ENCODE measurements at regions not wholly inside any gene's neighbourhood (a gene's known extent, or its start where the extent isn't known, plus 50 kb on each side); places are given as distances from the start of the nearest gene placed in this dataset.
A peak's percentile ranks its signal among the peaks of the same experiment; 100 is the strongest.

GRCh38 chr2:145159676-145160075 is 639.8 kb upstream of the ZEB2 start:
- Histone ChIP-seq H3K79me1 (replicated peaks; ENCODE audit: low read length, poor library complexity, severe bottlenecking) (no peaks in the 10 kb centered on the region), H3K27ac (ENCODE audit: low read length, poor library complexity, severe bottlenecking) (no peak overlapping the region), H3K18ac (ENCODE audit: low read depth in 1 of 2, low read length in 2 of 2) (peak overlapping the region; percentile 45 to 75), H3K4me3 (ENCODE audit: insufficient read depth in 1 of 2, low read depth in 1 of 2, low read length in 2 of 2) (no peak overlapping the region), H4K8ac (ENCODE audit: low read length) (no peak overlapping the region), H3K14ac (ENCODE audit: low read length in 2 of 2) (no peak overlapping the region), H2BK12ac (ENCODE audit: low read length in 2 of 2) (peak overlapping the region in 1 of 2 experiments; percentile 86), H2BK120ac (ENCODE audit: low read depth, low read length) (no peak overlapping the region), H3K36me3 (ENCODE audit: control insufficient read depth in 1 of 2, insufficient read depth in 2 of 2, low read depth in 1 of 2, low read length in 2 of 2) (no peaks in the 10 kb centered on the region), H3K4me2 (ENCODE audit: low read length, poor library complexity, severe bottlenecking) (no peak overlapping the region), H3K4me1 (ENCODE audit: control insufficient read depth, insufficient read depth, low read depth, low read length) (peaks cover 4% of the 10 kb centered on the region), H3K23ac (ENCODE audit: low read length in 2 of 2) (no peak overlapping the region), H2AFZ (ENCODE audit: low read depth, low read length) (no peak overlapping the region), H2AK5ac (ENCODE audit: low read length, severe bottlenecking) (no peak overlapping the region), H2BK15ac (ENCODE audit: low read depth, poor library complexity, severe bottlenecking) (no peak overlapping the region), H3K4ac (ENCODE audit: low read depth in 1 of 2, low read length in 2 of 2) (peak overlapping the region in 1 of 2 experiments; percentile 89), H3K9ac (ENCODE audit: low read length) (no peak overlapping the region), H2BK5ac (ENCODE audit: low read depth, low read length, poor library complexity, severe bottlenecking) (no peak overlapping the region), H4K91ac (ENCODE audit: low read length) (no peak overlapping the region), H3K27me3 (ENCODE audit: control insufficient read depth in 1 of 2, insufficient read depth in 1 of 2, low read length in 2 of 2) (no peaks in the 10 kb centered on the region), H3K9me3 (ENCODE audit: control insufficient read depth, low read length) (no peaks in the 10 kb centered on the region)
- 55% methylated on average over 2 of the region's 2 CpGs for WGBS
- DNase-seq, result peak; percentile 26

GRCh38 chr2:145157741-145158591 is 638.0 kb upstream of the ZEB2 start:
- 0% methylated on average over 2 of the region's 3 CpGs for WGBS

GRCh38 chr2:145157036-145157675 is 637.2 kb upstream of the ZEB2 start:
- Histone ChIP-seq H3K36me3 (ENCODE audit: control insufficient read depth in 1 of 2, insufficient read depth in 2 of 2, low read depth in 1 of 2, low read length in 2 of 2) (no peaks in the 10 kb centered on the region), H2BK15ac (ENCODE audit: low read depth, poor library complexity, severe bottlenecking) (no peak overlapping the region), H2BK12ac (ENCODE audit: low read length in 2 of 2) (no peak overlapping the region), H2AFZ (ENCODE audit: low read depth, low read length) (no peak overlapping the region), H3K9ac (ENCODE audit: low read length) (peak overlapping the region; percentile 31), H2BK120ac (ENCODE audit: low read depth, low read length) (no peak overlapping the region), H4K91ac (ENCODE audit: low read length) (no peak overlapping the region), H3K4ac (ENCODE audit: low read depth in 1 of 2, low read length in 2 of 2) (no peak overlapping the region), H3K4me3 (ENCODE audit: insufficient read depth in 1 of 2, low read depth in 1 of 2, low read length in 2 of 2) (no peak overlapping the region), H3K23ac (ENCODE audit: low read length in 2 of 2) (no peak overlapping the region), H3K4me2 (ENCODE audit: low read length, poor library complexity, severe bottlenecking) (no peak overlapping the region), H3K27me3 (ENCODE audit: control insufficient read depth in 1 of 2, insufficient read depth in 1 of 2, low read length in 2 of 2) (no peaks in the 10 kb centered on the region), H3K27ac (ENCODE audit: low read length, poor library complexity, severe bottlenecking) (no peak overlapping the region), H3K9me3 (ENCODE audit: control insufficient read depth, low read length) (no peaks in the 10 kb centered on the region), H2AK5ac (ENCODE audit: low read length, severe bottlenecking) (no peak overlapping the region), H2BK5ac (ENCODE audit: low read depth, low read length, poor library complexity, severe bottlenecking) (no peak overlapping the region), H3K79me1 (replicated peaks; ENCODE audit: low read length, poor library complexity, severe bottlenecking) (no peaks in the 10 kb centered on the region), H3K4me1 (ENCODE audit: control insufficient read depth, insufficient read depth, low read depth, low read length) (peaks cover 4% of the 10 kb centered on the region), H3K18ac (ENCODE audit: low read depth in 1 of 2, low read length in 2 of 2) (no peak overlapping the region), H4K8ac (ENCODE audit: low read length) (no peak overlapping the region), H3K14ac (ENCODE audit: low read length in 2 of 2) (no peak overlapping the region)
- no peak for DNase-seq

More at GRCh38 chr2:145157741-145158591, 638.0 kb upstream of the ZEB2 start:
- no peak overlapping the region for H2BK15ac ChIP-seq (ENCODE audit: low read depth, poor library complexity, severe bottlenecking)
- H2AFZ ChIP-seq (ENCODE audit: low read depth, low read length), result no peak overlapping the region
- H2AK5ac ChIP-seq (ENCODE audit: low read length, severe bottlenecking), result no peak overlapping the region
- peak overlapping the region in 1 of 2 experiments; percentile 89 for H3K18ac ChIP-seq (ENCODE audit: low read depth in 1 of 2, low read length in 2 of 2)
- no peak overlapping the region for H4K91ac ChIP-seq (ENCODE audit: low read length)
- H3K4ac ChIP-seq (ENCODE audit: low read depth in 1 of 2, low read length in 2 of 2), result no peak overlapping the region
- H3K79me1 ChIP-seq (replicated peaks; ENCODE audit: low read length, poor library complexity, severe bottlenecking), result no peaks in the 10 kb centered on the region
- H3K14ac ChIP-seq (ENCODE audit: low read length in 2 of 2), result no peak overlapping the region
- peak; percentile 96 for DNase-seq
- no peaks in the 10 kb centered on the region for H3K9me3 ChIP-seq (ENCODE audit: control insufficient read depth, low read length)
- H3K4me2 ChIP-seq (ENCODE audit: low read length, poor library complexity, severe bottlenecking), result no peak overlapping the region
- H2BK120ac ChIP-seq (ENCODE audit: low read depth, low read length), result no peak overlapping the region
- no peak overlapping the region for H3K27ac ChIP-seq (ENCODE audit: low read length, poor library complexity, severe bottlenecking)
- no peak overlapping the region for H4K8ac ChIP-seq (ENCODE audit: low read length)
- H3K4me1 ChIP-seq (ENCODE audit: control insufficient read depth, insufficient read depth, low read depth, low read length), result peaks cover 4% of the 10 kb centered on the region
- no peak overlapping the region for H3K4me3 ChIP-seq (ENCODE audit: insufficient read depth in 1 of 2, low read depth in 1 of 2, low read length in 2 of 2)
- no peak overlapping the region for H2BK5ac ChIP-seq (ENCODE audit: low read depth, low read length, poor library complexity, severe bottlenecking)
- no peaks in the 10 kb centered on the region for H3K36me3 ChIP-seq (ENCODE audit: control insufficient read depth in 1 of 2, insufficient read depth in 2 of 2, low read depth in 1 of 2, low read length in 2 of 2)
- H3K27me3 ChIP-seq (ENCODE audit: control insufficient read depth in 1 of 2, insufficient read depth in 1 of 2, low read length in 2 of 2), result no peaks in the 10 kb centered on the region
- no peak overlapping the region for H3K23ac ChIP-seq (ENCODE audit: low read length in 2 of 2)
- no peak overlapping the region for H2BK12ac ChIP-seq (ENCODE audit: low read length in 2 of 2)
- peak overlapping the region; percentile 56 for H3K9ac ChIP-seq (ENCODE audit: low read length)

- Histone ChIP-seq H3K4me3 (ENCODE audit: insufficient read depth in 1 of 2, low read depth in 1 of 2, low read length in 2 of 2) (no peak overlapping the region), H2BK12ac (ENCODE audit: low read length in 2 of 2) (peak overlapping the region; percentile 18 to 45), H2AFZ (ENCODE audit: low read depth, low read length) (no peak overlapping the region), H2AK5ac (ENCODE audit: low read length, severe bottlenecking) (no peak overlapping the region), H3K18ac (ENCODE audit: low read depth in 1 of 2, low read length in 2 of 2) (peak overlapping the region in 1 of 2 experiments; percentile 11), H3K23ac (ENCODE audit: low read length in 2 of 2) (no peak overlapping the region), H3K4ac (ENCODE audit: low read depth in 1 of 2, low read length in 2 of 2) (peak overlapping the region in 1 of 2 experiments; percentile 17), H2BK120ac (ENCODE audit: low read depth, low read length) (peak overlapping the region; percentile 11), H3K36me3 (ENCODE audit: control insufficient read depth in 1 of 2, insufficient read depth in 2 of 2, low read depth in 1 of 2, low read length in 2 of 2) (no peaks in the 10 kb centered on the region), H3K79me1 (replicated peaks; ENCODE audit: low read length, poor library complexity, severe bottlenecking) (no peaks in the 10 kb centered on the region), H2BK15ac (ENCODE audit: low read depth, poor library complexity, severe bottlenecking) (no peak overlapping the region), H4K8ac (ENCODE audit: low read length) (no peak overlapping the region), H3K27ac (ENCODE audit: low read length, poor library complexity, severe bottlenecking) (no peak overlapping the region), H3K9ac (ENCODE audit: low read length) (no peak overlapping the region), H3K4me2 (ENCODE audit: low read length, poor library complexity, severe bottlenecking) (no peak overlapping the region), H3K27me3 (ENCODE audit: control insufficient read depth in 1 of 2, insufficient read depth in 1 of 2, low read length in 2 of 2) (no peaks in the 10 kb centered on the region), H3K14ac (ENCODE audit: low read length in 2 of 2) (no peak overlapping the region), H2BK5ac (ENCODE audit: low read depth, low read length, poor library complexity, severe bottlenecking) (no peak overlapping the region), H3K4me1 (ENCODE audit: control insufficient read depth, insufficient read depth, low read depth, low read length) (peaks cover 4% of the 10 kb centered on the region), H4K91ac (ENCODE audit: low read length) (no peak overlapping the region), H3K9me3 (ENCODE audit: control insufficient read depth, low read length) (no peaks in the 10 kb centered on the region)
- DNase-seq, result peak; percentile 34
- WGBS, result 68% methylated on average over 2 of the region's 2 CpGs
These were observed 636.3 kb upstream of the ZEB2 start for GRCh38 chr2:145156199-145156598.
